ENCODE measurements at regions not wholly inside any gene's neighbourhood (a gene's known extent, or its start where the extent isn't known, plus 50 kb on each side); places are given as distances from the start of the nearest gene placed in this dataset.

GRCh38 chr2:56615760-56616159 is 432.0 kb downstream of the CCDC85A start:
- H3K9me3 ChIP-seq = no peaks in the 10 kb centered on the region
- 56% methylated on average over 3 of the region's 3 CpGs for WGBS (ENCODE audit: low lambda C conversion rate)
- H3K79me2 ChIP-seq (ENCODE audit: insufficient read depth) = peaks cover 8% of the 10 kb centered on the region; the same call in 1 of the 2 replicates
- peaks cover 0 to 42% of the 10 kb centered on the region in 2 experiments for H3K36me3 ChIP-seq (replicated peaks in 1 of 2; ENCODE audit: control insufficient read depth in 1 of 2, insufficient read depth in 2 of 2, low read length in 1 of 2)
- ChIA-PET POLR2A (no interaction called here), CTCF (no interaction called here)
- H3K27me3 ChIP-seq (ENCODE audit: insufficient read depth) = no peaks in the 10 kb centered on the region
- no peak overlapping the region for H3K4me3 ChIP-seq (ENCODE audit: low read depth in 2 of 2, low read length in 1 of 2)
- H4K20me1 ChIP-seq (ENCODE audit: insufficient read depth) = no peaks in the 10 kb centered on the region
- H3K9ac ChIP-seq = no peak overlapping the region
- no peak overlapping the region for H3K4me2 ChIP-seq
- DNase-seq = no peak
- peaks cover 14% of the 10 kb centered on the region for H3F3A ChIP-seq (replicated peaks; ENCODE audit: insufficient read depth)
- no peak overlapping the region for H2AFZ ChIP-seq (ENCODE audit: low read depth)
- TF ChIP-seq PBX3 (IDR thresholded peaks at IDR 0.05) (no peak), USF1 (IDR thresholded peaks at IDR 0.05; ENCODE audit: borderline replicate concordance, low read depth) (no peak), RAD21 (IDR thresholded peaks at IDR 0.05; ENCODE audit: low read length) (no peak), GATA2 (CRISPR knock-in tag; IDR thresholded peaks at IDR 0.05) (no peak), MEF2A (IDR thresholded peaks at IDR 0.05; ENCODE audit: borderline replicate concordance, low read depth) (no peak), TAF1 (IDR thresholded peaks at IDR 0.05; ENCODE audit: borderline replicate concordance, low read depth, low read length) (no peak), POLR2AphosphoS5 (IDR thresholded peaks at IDR 0.05; ENCODE audit: low read depth, low read length) (no peak), TEAD4 (IDR thresholded peaks at IDR 0.05; ENCODE audit: borderline replicate concordance, insufficient read depth) (no peak), RXRA (IDR thresholded peaks at IDR 0.05; ENCODE audit: borderline replicate concordance, low read depth) (no peak), NRF1 (IDR thresholded peaks at IDR 0.05; ENCODE audit: low read depth, low read length) (no peak), NFIC (IDR thresholded peaks at IDR 0.05; ENCODE audit: borderline replicate concordance) (no peak), IRF3 (IDR thresholded peaks at IDR 0.05; ENCODE audit: low read depth, low read length) (no peak), CHD2 (IDR thresholded peaks at IDR 0.05; ENCODE audit: low read length, partially characterized antibody) (no peak), RFX5 (IDR thresholded peaks at IDR 0.05; ENCODE audit: low read length) (no peak), MXI1 (IDR thresholded peaks at IDR 0.05; ENCODE audit: low read depth, low read length) (no peak), REST (IDR thresholded peaks at IDR 0.05; ENCODE audit: low read depth, low read length) (no peak), YY1 (IDR thresholded peaks at IDR 0.05; ENCODE audit: low read depth) (no peak), FOXM1 (IDR thresholded peaks at IDR 0.05; ENCODE audit: low read depth) (no peak), SIN3A (IDR thresholded peaks at IDR 0.05; ENCODE audit: borderline replicate concordance, low read depth, low read length) (no peak), ZBTB33 (IDR thresholded peaks at IDR 0.05; ENCODE audit: borderline replicate concordance, low read depth) (no peak)
- no peaks in the 10 kb centered on the region for H3K9me2 ChIP-seq
- H3K27ac ChIP-seq (ENCODE audit: low read depth in 2 of 2, low read length in 1 of 2) = no peak overlapping the region
- no peaks in the 10 kb centered on the region; a peak in 2 of 4 replicates for H3K4me1 ChIP-seq (ENCODE audit: control insufficient read depth in 1 of 2, insufficient read depth in 2 of 2, low read depth in 1 of 2, low read length in 1 of 2)
